ENCODE measurements at regions not wholly inside any gene's neighbourhood (a gene's known extent, or its start where the extent isn't known, plus 50 kb on each side); places are given as distances from the start of the nearest gene placed in this dataset.

DNA sequence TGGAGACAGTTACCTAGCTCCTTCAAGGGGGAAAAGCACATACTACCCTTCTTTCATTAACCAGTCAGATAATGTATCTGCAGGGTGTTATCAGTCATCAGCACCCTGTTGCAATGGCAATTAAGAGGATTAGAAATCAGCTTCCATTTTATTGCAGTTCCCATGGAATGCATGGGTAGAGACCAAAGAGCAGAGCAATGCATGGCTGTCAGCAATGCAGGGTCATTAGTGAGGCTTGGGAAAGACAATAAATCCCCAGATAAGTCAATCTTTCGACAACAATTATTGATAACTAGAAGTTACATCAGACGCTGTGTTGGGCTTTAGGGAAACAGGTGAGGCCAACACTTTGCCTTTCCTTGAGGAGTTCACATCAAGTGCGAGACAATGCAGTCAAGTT, 150.9 kb downstream of the MAFB start:
- DNase-seq, result no peak

DNA sequence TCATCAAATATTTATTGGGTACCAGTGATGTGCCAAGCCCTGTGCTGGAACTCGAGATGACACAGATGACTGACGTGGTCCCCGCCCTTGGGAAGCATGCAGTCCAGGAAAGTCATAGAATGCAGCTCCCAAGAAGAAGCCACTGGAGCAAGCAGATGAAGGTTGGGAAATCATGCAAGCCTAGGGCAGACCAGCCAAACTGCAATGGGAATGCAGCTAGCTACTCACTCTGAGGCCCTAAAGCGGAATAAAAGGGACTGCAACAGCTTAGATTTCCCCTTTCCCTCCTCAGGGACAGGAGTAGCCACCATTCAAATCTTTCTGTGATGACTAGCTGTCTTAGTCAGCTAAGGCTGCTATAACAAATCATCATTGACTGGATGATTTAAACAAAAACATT, 152.2 kb downstream of the MAFB start:
- no peak for DNase-seq

GRCh38 chr20:40535816-40536215, 153.2 kb downstream of the MAFB start:
- no peak for DNase-seq

DNA sequence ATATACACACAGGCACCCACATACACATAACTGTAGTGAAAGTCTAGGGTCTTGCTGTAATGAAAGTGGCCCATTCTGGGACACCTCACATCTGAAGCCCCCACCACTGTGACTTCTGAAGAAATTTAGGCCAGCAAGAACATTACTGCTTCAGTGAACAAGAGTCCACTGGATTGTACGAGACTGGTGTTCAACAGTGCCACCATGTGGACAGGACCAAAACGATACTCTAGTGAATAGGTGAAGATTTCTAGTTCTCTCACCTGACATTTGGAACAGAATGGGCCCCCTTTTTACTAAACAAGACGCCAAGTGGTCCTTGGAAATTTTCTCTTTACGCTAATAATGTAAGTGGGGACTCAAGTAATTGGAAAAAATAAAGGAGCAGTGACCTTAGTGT, 156.9 kb downstream of the MAFB start:
- no peak for DNase-seq

DNA sequence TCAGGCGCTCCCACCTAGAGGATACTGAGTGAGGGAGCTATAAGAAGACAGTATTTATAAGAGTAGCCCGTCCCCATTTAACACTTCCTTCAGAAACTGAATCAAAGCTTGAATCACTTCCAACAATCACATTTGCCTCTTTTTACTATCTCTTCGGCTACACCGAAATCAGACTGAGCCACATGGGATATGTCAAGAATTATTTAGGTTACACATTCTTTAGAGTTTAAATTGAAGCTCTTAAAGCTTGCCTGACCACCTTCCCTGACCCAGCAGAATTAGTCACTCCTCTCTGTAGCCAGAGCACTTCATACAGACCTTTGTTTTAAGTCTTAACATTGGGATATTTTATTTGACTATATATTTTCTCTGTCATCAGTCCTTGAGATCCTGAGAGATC, 163.7 kb downstream of the MAFB start:
- DNase-seq, result no peak

DNA sequence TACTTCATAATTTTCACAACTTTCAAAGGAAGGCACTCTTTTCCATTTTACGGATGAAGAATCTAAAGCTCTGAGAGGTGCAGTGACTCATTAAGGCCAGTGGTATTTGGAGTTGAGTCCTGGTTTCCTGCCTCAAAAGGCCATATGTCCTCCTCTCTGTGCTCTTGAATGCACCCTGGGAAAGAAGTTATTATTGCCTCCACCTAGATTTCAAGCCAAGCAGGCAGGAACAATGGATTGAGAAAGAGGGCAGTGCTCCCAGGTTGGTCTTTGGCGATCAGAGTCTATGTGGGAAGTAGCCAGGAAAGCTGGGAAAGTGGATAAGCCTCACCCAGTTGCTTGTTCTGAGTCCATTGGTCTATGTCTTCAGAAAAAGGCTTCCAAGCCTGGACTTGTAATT, 165.0 kb downstream of the MAFB start:
- no peak for DNase-seq

GRCh38 chr20:40522405-40522804, 166.6 kb downstream of the MAFB start:
- DNase-seq, result no peak

GRCh38 chr20:40521962-40522361, 167.1 kb downstream of the MAFB start:
- no peak for DNase-seq

- DNase-seq, result no peak
These were observed 169.1 kb downstream of the MAFB start for GRCh38 chr20:40519918-40520317.

DNA sequence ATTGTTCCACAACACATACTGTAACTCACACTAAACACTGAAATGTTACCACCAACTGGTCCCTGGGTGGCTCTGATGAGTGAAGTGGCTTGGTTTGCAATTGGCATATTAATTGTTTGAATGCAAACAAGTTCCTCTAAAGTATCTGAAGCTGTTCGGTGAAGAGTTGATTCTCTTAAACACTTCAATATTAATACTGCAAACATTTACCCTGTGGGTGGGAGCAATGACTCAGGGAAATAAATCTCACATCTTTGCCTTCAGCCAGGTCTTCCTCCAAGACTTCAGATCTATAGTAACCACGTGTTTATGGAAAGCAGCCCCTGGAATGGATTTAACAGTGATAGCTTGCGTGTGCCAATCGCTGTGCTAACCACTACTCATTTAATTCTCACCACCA, 176.0 kb downstream of the MAFB start:
- no peak for DNase-seq

GRCh38 chr20:40512591-40512990, 176.4 kb downstream of the MAFB start:
- no peak for DNase-seq

GRCh38 chr20:40511478-40511877, 177.6 kb downstream of the MAFB start:
- no peak for DNase-seq

DNA sequence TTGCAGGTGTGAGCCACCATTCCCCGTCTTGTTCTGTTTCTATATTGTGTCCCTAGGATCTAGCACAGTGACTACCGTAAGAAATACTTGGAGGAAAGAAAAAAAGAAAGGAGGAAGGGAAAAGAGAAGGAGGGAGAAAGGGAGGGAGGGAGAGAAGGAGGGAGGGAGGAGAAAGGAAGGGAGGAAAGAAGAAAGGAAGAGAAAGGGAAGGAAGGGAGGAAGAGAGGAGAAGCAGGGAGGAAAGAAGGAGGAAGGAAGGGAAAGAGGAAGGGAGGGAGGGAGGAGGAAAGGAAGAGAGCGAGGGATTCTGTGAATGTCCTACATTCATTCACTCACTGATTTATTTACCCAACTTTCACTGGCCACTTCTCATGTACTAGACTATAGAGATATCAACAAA, 178.4 kb downstream of the MAFB start:
- no peak for DNase-seq

DNA sequence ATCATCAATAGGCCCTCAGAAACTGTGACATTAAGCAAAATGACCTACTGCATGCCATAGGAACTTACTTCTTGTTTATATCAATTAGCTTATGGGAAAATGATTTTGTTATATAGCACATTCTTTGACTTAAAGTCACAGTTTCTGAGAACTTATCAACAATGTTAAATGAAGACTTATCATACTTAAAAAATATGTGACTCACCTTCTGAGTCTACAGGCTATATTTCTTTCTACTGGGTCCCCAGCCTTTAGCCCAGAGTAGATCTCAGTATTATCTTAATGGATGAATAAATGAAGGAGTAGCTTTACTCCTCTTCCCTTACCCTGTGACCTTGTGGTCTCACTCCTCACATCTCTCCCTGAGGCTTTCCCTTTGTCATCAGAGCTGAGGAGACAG, 180.2 kb downstream of the MAFB start:
- no peak for DNase-seq

- peak in 1 of 2 experiments; percentile 69 for DNase-seq
These were observed 182.5 kb downstream of the MAFB start for GRCh38 chr20:40506537-40506939.

DNA sequence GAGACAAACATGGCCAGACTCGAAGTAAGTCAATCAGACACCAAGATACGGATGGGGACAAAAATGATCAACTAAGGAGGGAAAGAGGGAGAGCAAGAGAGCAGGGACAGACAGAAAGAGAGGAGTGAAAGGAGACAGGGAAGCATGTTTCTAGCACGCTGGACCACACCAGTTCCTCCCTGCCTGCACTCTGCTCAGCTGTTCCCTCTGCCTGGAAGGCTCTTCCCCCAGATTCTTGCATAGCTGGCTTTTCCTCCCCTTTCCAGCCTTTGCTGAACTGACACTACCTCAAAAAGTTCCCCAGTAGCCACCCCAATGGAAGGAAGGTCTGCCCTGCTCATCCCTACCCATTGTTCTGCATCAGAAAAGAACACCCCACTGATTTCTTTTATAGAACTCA, 185.9 kb downstream of the MAFB start:
- no peak for DNase-seq

DNA sequence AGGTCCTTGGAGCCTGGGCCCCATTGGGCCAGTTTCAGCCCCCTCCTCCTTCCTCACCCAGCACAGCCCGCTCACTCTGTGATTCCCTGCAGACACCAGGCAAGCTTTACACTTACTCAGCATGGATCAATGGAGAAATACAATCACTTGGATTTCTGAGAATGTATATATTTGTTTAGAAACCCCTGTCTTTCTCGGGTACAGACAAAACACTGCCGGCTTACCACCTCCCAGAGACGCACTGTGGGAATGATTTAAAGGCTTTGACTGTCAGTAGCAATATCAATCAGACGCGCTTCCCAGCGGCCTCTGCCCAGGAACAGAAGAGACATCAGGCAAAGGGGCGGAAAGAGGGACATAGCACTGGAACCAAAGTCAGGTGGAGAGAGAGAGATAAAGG, 186.5 kb downstream of the MAFB start:
- DNase-seq, result no peak

DNA sequence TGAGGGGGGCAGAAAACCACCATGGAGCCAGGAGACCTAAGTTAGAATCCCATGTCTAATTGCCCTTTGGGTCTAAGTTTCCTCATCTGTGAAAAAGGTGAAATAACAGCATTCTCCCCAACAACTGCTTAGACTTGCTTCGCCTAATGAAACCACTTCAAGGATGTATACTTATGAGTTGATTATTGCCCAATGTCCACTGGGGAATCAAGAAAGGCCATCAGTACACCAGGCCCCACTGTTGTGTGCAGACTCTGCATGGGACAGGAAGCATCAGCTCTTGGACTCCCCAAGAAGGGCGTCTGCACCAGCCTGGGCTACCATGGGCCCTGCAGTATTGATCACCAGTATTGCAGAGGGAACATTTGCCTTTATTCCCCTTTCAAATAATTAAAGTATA, 189.6 kb downstream of the MAFB start:
- no peak for DNase-seq

- peak in 1 of 2 experiments; percentile 15 for DNase-seq
These were observed 190.9 kb downstream of the MAFB start for GRCh38 chr20:40497899-40498691.

- no peak for DNase-seq
These were observed 193.1 kb downstream of the MAFB start for GRCh38 chr20:40495956-40496355.

DNA sequence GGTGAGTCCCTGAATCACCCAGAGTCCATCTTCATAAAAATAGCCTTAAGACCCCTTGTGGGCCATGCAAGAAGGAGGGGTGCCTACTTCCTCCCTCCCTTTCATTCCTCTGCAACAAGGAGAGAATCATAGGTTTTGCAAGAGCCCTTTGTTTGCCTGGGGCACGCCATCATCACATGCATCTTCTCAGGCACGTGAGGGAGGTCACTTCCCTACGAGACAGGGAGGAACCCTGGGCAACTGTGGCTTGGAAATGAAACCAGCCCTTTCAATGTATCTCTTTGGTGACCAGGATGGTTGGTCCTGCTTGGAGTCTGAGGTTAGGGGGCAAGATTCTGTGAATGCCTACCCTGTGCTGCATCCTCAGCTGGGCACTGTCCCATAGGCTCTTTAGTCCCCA, 194.8 kb downstream of the MAFB start:
- DNase-seq, result no peak

DNA sequence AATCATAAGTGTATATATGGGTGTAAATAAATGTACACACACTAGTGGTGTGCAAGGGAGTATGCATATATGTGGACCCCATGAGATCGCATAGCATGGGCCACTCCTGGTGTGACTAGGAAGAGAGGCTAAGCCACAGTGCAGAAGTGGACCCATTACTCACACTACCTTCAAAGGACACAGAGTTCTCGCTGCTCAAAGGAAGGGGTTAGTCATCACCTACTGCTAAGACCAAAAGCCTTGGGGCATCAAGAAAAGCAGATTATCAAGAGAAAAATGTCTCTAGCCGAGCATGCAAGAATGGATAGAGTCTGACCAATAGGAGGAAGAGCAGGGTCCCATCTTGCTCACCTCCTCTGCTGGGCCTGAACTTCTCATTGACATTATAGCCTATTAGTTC, 195.5 kb downstream of the MAFB start:
- DNase-seq, result no peak

GRCh38 chr20:40493071-40493470, 196.0 kb downstream of the MAFB start:
- no peak for DNase-seq

GRCh38 chr20:40491009-40491590, 197.9 kb downstream of the MAFB start:
- no peak for DNase-seq

DNA sequence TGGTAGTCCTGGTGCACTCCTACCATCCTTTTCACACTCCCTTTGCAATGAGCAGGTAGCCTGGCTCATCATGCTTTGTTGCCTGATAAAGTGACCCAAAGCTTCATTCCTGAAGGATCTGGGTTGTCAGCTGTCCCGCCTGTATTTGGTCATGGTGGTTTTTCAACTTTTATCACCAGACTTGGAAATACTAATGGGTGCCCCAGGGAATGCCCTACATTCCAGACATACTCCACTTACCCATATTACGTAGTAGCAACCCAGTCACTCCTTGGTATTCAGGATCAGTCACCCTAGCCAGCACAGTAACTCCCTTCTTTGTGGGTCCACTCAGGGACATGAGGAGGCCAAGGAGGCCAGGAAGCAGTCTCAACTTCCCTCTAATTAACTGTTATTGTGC, 199.2 kb downstream of the MAFB start:
- DNase-seq, result no peak

Data from SW 1271 (cell line).